SU-DHL-6 (cell line): ENCODE measurements at regions not wholly inside any gene's neighbourhood (a gene's known extent, or its start where the extent isn't known, plus 50 kb on each side); places are given as distances from the start of the nearest gene placed in this dataset.

Experiments
- H2AFZ ChIP-seq: fragments of 200-600 bp; sonication (generic); 2 replicates; pipeline ENCODE4 v1.6.1; 2014; ENCODE audit warnings: low read depth, mild to moderate bottlenecking, moderate library complexity, mixed read lengths, antibody characterized with exemption, low read length; ENCODE audit not compliant: severe bottlenecking
- H3F3A ChIP-seq: fragments of 200-600 bp; shearing (Covaris generic); 2 replicates; pipeline ENCODE4 v1.6.0; 2016; ENCODE audit warnings: antibody characterized with exemption, mild to moderate bottlenecking; ENCODE audit not compliant: insufficient read depth
- H3K27ac ChIP-seq: fragments of 200-600 bp; sonication (generic); 2 replicates; pipeline ENCODE4 v1.5.1; 2016; ENCODE audit warnings: low read depth, mild to moderate bottlenecking, low read length, moderate library complexity, mixed read lengths
- H3K27me3 ChIP-seq: fragments of 200-600 bp; sonication (generic), shearing (Covaris generic); 2 replicates; pipeline ENCODE4 v1.6.0; 2014; ENCODE audit warnings: mild to moderate bottlenecking, low read length
- H3K36me3 ChIP-seq: fragments of 200-600 bp; sonication (generic); 2 replicates; pipeline ENCODE4 v1.6.1; 2014; ENCODE audit warnings: mild to moderate bottlenecking, low read length, mixed read lengths
- H3K4me2 ChIP-seq: fragments of 300-600, 200-600 bp; shearing (Covaris generic), sonication (generic); 2 replicates; pipeline ENCODE4 v1.6.0; 2014; ENCODE audit warnings: low read length, low read depth, mild to moderate bottlenecking; ENCODE audit not compliant: poor library complexity, severe bottlenecking
- H3K4me3 ChIP-seq: fragments of 200-600 bp; sonication (generic); 2 replicates; pipeline ENCODE4 v1.5.1; 2014; ENCODE audit warnings: antibody characterized with exemption, low read length, mild to moderate bottlenecking, mixed read lengths; ENCODE audit not compliant: insufficient read depth, poor library complexity, severe bottlenecking
- H3K79me2 ChIP-seq: fragments of 200-600 bp; sonication (generic); 2 replicates; pipeline ENCODE4 v1.6.1; 2014; ENCODE audit warnings: mild to moderate bottlenecking, low read length, moderate library complexity; ENCODE audit not compliant: insufficient read depth
- H3K9ac ChIP-seq: fragments of 200-600 bp; sonication (generic); 2 replicates; pipeline ENCODE4 v1.7.0; 2014; ENCODE audit warnings: mild to moderate bottlenecking, low read length
- H3K9me2 ChIP-seq: fragments of 200-600 bp; sonication (generic); replicated peaks from 2 replicates; pipeline ENCODE4 v1.6.1; 2014; ENCODE audit warnings: low read length; ENCODE audit not compliant: insufficient read depth
- H3K9me3 ChIP-seq: fragments of 200-600 bp; sonication (generic); 2 replicates; pipeline ENCODE4 v1.6.1; 2014; ENCODE audit warnings: low read length, mixed read lengths; ENCODE audit not compliant: insufficient read depth
- H4K20me1 ChIP-seq: fragments of 200-600 bp; sonication (generic); 2 replicates; pipeline ENCODE4 v1.6.1; 2014; ENCODE audit warnings: low read depth, mild to moderate bottlenecking, antibody characterized with exemption, low read length, moderate library complexity, mixed read lengths
- CTCF ChIP-seq: fragments of 200-600 bp; sonication (generic); IDR thresholded peaks from one replicate; pipeline ENCODE4 v1.5.1; 2017; ENCODE audit warnings: antibody characterized with exemption, mild to moderate bottlenecking, low read length, moderate library complexity; ENCODE audit not compliant: insufficient read depth, poor library complexity, severe bottlenecking
- EZH2phosphoT487 ChIP-seq: fragments of 200-600 bp; sonication (generic), shearing (Covaris generic); conservative IDR thresholded peaks from 2 replicates; pipeline ENCODE4 v1.6.1; 2018; ENCODE audit warnings: mild to moderate bottlenecking, antibody characterized with exemption, low read length, moderate library complexity, mixed read lengths

- TF ChIP-seq CTCF = no peak
- TF ChIP-seq EZH2phosphoT487 = no peak
- Histone ChIP-seq H3F3A (no peaks in the 10 kb centered on the region), H3K36me3 (no peaks in the 10 kb centered on the region), H3K4me3 (no peak overlapping the region), H3K4me2 (no peak overlapping the region), H4K20me1 (no peaks in the 10 kb centered on the region), H3K9ac (no peak overlapping the region), H3K27ac (no peak overlapping the region), H3K27me3 (no peaks in the 10 kb centered on the region; the same call in 1 of the 2 replicates), H3K9me2 (no peaks in the 10 kb centered on the region), H3K79me2 (no peaks in the 10 kb centered on the region), H3K9me3 (no peaks in the 10 kb centered on the region), H2AFZ (no peak overlapping the region)
Observed at GRCh38 chr5:4081059-4081458, 485.4 kb downstream of the IRX1 start.

- no peak overlapping the region for H3K4me3 ChIP-seq
- H2AFZ ChIP-seq = no peak overlapping the region
- no peak overlapping the region for H3K27ac ChIP-seq
- H4K20me1 ChIP-seq = no peaks in the 10 kb centered on the region
- no peaks in the 10 kb centered on the region for H3K36me3 ChIP-seq
- H3K9me2 ChIP-seq = no peaks in the 10 kb centered on the region
- H3K27me3 ChIP-seq = no peaks in the 10 kb centered on the region; the same call in 1 of the 2 replicates
- no peak overlapping the region for H3K4me2 ChIP-seq
- no peaks in the 10 kb centered on the region for H3K79me2 ChIP-seq
- no peak overlapping the region for H3K9ac ChIP-seq
- TF ChIP-seq EZH2phosphoT487 (no peak), CTCF (no peak)
- H3F3A ChIP-seq = no peaks in the 10 kb centered on the region
- no peaks in the 10 kb centered on the region for H3K9me3 ChIP-seq
Observed at GRCh38 chr5:4081466-4081865, 485.8 kb downstream of the IRX1 start.

- Histone ChIP-seq H2AFZ (no peak overlapping the region), H3K9ac (no peak overlapping the region), H3K27ac (no peak overlapping the region)
Observed at GRCh38 chr5:4082966-4083564, 487.4 kb downstream of the IRX1 start.

More at GRCh38 chr5:4082966-4083564, 487.4 kb downstream of the IRX1 start:
- Histone ChIP-seq H3K9me2 (no peaks in the 10 kb centered on the region), H3K4me2 (no peak overlapping the region), H4K20me1 (no peaks in the 10 kb centered on the region), H3K36me3 (no peaks in the 10 kb centered on the region), H3K9me3 (no peaks in the 10 kb centered on the region), H3K27me3 (no peaks in the 10 kb centered on the region; the same call in 1 of the 2 replicates), H3F3A (no peaks in the 10 kb centered on the region), H3K4me3 (no peak overlapping the region), H3K79me2 (no peaks in the 10 kb centered on the region)
- TF ChIP-seq EZH2phosphoT487 (no peak), CTCF (no peak)
